MM.1S (cell line): ENCODE measurements at regions not wholly inside any gene's neighbourhood (a gene's known extent, or its start where the extent isn't known, plus 50 kb on each side); places are given as distances from the start of the nearest gene placed in this dataset.

ENCODE experiments used
- EZH2phosphoT487 ChIP-seq: fragments of 300-600 bp; sonication (generic); IDR thresholded peaks from 2 replicates; pipeline ENCODE4 v1.6.1; 2018; ENCODE audit warnings: antibody characterized with exemption, low read length
- TF ChIP-seq, protein P1 (sequence below): fragments of 300-600 bp; sonication (generic); IDR thresholded peaks from 2 replicates; pipeline ENCODE4 v1.5.1; 2016; ENCODE audit warnings: antibody characterized with exemption, low read length, mixed read lengths

GRCh38 chr2:175709248-175709647, 292.8 kb downstream of the LNPK start:
- TF ChIP-seq, protein P1, sequence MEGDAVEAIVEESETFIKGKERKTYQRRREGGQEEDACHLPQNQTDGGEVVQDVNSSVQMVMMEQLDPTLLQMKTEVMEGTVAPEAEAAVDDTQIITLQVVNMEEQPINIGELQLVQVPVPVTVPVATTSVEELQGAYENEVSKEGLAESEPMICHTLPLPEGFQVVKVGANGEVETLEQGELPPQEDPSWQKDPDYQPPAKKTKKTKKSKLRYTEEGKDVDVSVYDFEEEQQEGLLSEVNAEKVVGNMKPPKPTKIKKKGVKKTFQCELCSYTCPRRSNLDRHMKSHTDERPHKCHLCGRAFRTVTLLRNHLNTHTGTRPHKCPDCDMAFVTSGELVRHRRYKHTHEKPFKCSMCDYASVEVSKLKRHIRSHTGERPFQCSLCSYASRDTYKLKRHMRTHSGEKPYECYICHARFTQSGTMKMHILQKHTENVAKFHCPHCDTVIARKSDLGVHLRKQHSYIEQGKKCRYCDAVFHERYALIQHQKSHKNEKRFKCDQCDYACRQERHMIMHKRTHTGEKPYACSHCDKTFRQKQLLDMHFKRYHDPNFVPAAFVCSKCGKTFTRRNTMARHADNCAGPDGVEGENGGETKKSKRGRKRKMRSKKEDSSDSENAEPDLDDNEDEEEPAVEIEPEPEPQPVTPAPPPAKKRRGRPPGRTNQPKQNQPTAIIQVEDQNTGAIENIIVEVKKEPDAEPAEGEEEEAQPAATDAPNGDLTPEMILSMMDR = no peak
- no peak for TF ChIP-seq EZH2phosphoT487
